MCF 10A (cell line): ENCODE measurements at regions not wholly inside any gene's neighbourhood (a gene's known extent, or its start where the extent isn't known, plus 50 kb on each side); places are given as distances from the start of the nearest gene placed in this dataset.

Experiments
- BruUV-seq: library from RNA; stranded (reverse); fragments of 400-500 nt; replicated peaks from 2 replicates; lab custom pipeline; 2021; lab: Mats Ljungman, UMichigan
- CTCF ChIA-PET: fragments of 300-600 bp; sonication (Branson Sonifier 250); formaldehyde crosslinking; extraction: SDS; loops from one replicate; lab custom pipeline; 2021; ENCODE audit warnings: antibody characterized with exemption, inconsistent platforms; lab: Yijun Ruan, JAX
- POLR2A ChIA-PET: fragments of 300-600, 350-650 bp; sonication (Branson Sonifier 250); formaldehyde crosslinking; extraction: SDS; loops from one replicate; lab custom pipeline; 2020; ENCODE audit warnings: antibody characterized with exemption, inconsistent platforms; lab: Yijun Ruan, JAX
- DNase-seq: peaks from one replicate; pipeline ENCODE4 v3.0.0-alpha.2; 2018; ENCODE audit not compliant: unreplicated experiment
- H3K27ac Mint-ChIP-seq: one replicate; pipeline ENCODE4 v1.8.0; 2022; ENCODE audit warnings: mild to moderate bottlenecking, low read depth, mixed read lengths; ENCODE audit not compliant: unreplicated experiment
- H3K27me3 Mint-ChIP-seq: one replicate; pipeline ENCODE4 v1.8.0; 2022; ENCODE audit warnings: mixed read lengths; ENCODE audit not compliant: insufficient read depth, unreplicated experiment
- H3K36me3 Mint-ChIP-seq: one replicate; pipeline ENCODE4 v1.8.0; 2022; ENCODE audit warnings: mild to moderate bottlenecking, moderate library complexity, mixed read lengths; ENCODE audit not compliant: insufficient read depth, unreplicated experiment
- H3K4me1 Mint-ChIP-seq: one replicate; pipeline ENCODE4 v1.8.0; 2022; ENCODE audit warnings: mixed read lengths; ENCODE audit not compliant: insufficient read depth, unreplicated experiment
- H3K4me3 Mint-ChIP-seq: one replicate; pipeline ENCODE4 v1.8.0; 2022; ENCODE audit warnings: mild to moderate bottlenecking, moderate library complexity, mixed read lengths; ENCODE audit not compliant: unreplicated experiment
- H3K9me3 Mint-ChIP-seq: one replicate; pipeline ENCODE4 v1.8.0; 2022; ENCODE audit warnings: mixed read lengths; ENCODE audit not compliant: unreplicated experiment
- intact Hi-C: fragments of 100-400 bp; cut with micrococcal nuclease; formaldehyde crosslinking; loops from 2 replicates; pipeline ENCODE4 v1.14.1; 2022
- TF ChIP-seq, protein P1 (sequence below): fragments of 200-600 bp; IDR thresholded peaks from one replicate; pipeline ENCODE4 v1.8.0; 2022; ENCODE audit warnings: antibody characterized with exemption, mild to moderate bottlenecking; ENCODE audit not compliant: unreplicated experiment

DNA sequence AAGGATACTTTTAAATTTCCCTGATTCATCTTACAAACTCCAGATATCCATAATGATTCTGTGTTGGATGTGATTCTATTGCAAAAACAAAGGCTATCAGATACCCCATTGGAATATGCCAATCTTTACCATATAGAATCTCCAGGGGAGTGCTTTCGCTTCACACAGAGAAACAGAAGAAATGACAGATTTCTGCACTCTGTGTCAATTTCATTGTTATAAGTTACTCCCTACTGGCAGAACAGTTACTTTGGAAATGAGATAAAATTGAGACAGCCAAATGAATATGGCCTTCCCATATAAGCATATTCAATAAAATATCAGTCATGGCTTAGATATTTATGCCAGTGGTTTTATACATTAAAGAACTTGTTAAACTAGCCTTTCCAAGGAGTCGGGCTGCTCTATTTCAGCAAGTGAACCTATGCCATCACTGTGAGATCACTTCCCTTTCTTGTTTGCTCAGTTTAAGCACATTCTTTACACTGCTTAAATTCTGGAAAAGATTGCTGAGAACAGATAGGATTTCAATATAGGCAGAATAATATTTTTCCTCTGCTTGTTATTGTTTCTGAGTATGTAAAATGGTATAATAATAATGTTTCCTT lies 127.5 kb upstream of the ANXA10 start:
- no peak overlapping the region for H3K27ac Mint-ChIP-seq
- no peak for DNase-seq

DNA sequence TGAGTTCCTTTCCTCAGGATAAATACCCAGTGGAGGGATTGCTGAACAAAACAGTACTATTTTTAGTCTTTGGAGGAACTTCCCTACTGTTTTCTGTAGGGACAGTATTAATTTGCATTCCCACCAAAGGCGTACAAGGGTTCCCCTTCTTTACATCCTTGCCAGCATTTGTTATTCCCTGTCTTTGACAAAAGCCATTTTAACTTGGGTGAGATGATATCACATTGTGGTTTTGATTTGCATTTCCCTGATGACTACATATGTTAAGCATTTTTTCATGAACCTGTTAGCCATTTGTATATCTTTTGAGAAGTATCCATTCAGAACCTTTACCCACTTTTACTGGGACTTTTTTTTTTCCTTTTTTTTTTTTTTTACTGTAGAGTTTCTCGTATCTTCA lies 126.2 kb upstream of the ANXA10 start:
- H3K9me3 Mint-ChIP-seq = peaks cover 13% of the 10 kb centered on the region
- no TSS peak for BruUV-seq
- no peak for DNase-seq
- intact Hi-C loops = no loop called here
- no peaks in the 10 kb centered on the region for H3K4me1 Mint-ChIP-seq
- no peak overlapping the region for H3K4me3 Mint-ChIP-seq
- CTCF ChIA-PET = no interaction called here
- no peaks in the 10 kb centered on the region for H3K36me3 Mint-ChIP-seq
- TF ChIP-seq, protein P1, sequence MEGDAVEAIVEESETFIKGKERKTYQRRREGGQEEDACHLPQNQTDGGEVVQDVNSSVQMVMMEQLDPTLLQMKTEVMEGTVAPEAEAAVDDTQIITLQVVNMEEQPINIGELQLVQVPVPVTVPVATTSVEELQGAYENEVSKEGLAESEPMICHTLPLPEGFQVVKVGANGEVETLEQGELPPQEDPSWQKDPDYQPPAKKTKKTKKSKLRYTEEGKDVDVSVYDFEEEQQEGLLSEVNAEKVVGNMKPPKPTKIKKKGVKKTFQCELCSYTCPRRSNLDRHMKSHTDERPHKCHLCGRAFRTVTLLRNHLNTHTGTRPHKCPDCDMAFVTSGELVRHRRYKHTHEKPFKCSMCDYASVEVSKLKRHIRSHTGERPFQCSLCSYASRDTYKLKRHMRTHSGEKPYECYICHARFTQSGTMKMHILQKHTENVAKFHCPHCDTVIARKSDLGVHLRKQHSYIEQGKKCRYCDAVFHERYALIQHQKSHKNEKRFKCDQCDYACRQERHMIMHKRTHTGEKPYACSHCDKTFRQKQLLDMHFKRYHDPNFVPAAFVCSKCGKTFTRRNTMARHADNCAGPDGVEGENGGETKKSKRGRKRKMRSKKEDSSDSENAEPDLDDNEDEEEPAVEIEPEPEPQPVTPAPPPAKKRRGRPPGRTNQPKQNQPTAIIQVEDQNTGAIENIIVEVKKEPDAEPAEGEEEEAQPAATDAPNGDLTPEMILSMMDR = no peak
- no peak overlapping the region for H3K27ac Mint-ChIP-seq
- H3K27me3 Mint-ChIP-seq = no peaks in the 10 kb centered on the region
- POLR2A ChIA-PET = no interaction called here

More for the DNA sequence above, 127.5 kb upstream of the ANXA10 start:
- BruUV-seq = no TSS peak
- ChIA-PET POLR2A (no interaction called here), CTCF (no interaction called here)
- intact Hi-C loops = no loop called here
- Mint-ChIP-seq H3K27me3 (no peaks in the 10 kb centered on the region), H3K9me3 (peaks cover 14% of the 10 kb centered on the region), H3K36me3 (no peaks in the 10 kb centered on the region), H3K4me3 (no peak overlapping the region), H3K4me1 (no peaks in the 10 kb centered on the region)
- TF ChIP-seq, protein P1 = no peak

DNA sequence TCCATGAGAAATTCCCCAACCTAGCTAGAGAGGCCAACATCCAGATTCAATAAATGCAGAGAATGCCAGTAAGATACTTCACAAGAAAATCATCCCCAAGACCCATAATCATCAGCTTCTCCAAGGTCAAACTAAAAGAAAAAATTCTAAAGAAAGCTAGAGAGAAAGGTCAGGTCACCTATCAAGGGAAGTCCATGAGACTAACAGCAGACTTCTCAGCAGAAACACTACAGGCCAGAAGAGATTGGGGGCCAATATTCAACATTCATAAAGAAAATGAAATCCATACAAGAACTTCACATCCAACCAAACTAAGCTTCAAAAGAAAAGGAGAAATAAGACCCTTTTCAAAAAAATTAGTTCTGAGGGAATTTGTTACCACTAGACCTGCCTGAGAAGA lies 118.8 kb upstream of the ANXA10 start:
- DNase-seq = no peak
- no TSS peak for BruUV-seq
- Mint-ChIP-seq H3K27me3 (no peaks in the 10 kb centered on the region), H3K9me3 (peaks cover 53% of the 10 kb centered on the region), H3K4me1 (no peaks in the 10 kb centered on the region), H3K4me3 (no peak overlapping the region), H3K27ac (no peak overlapping the region), H3K36me3 (no peaks in the 10 kb centered on the region)
- CTCF ChIA-PET = interaction anchor here (0.7 to 1.3 kb wide), 2 partner anchors 25 to 92 kb away, joined by 3 read pairs; no protein-coding TSS in a partner anchor
- intact Hi-C loops = no loop called here
- POLR2A ChIA-PET = no interaction called here
- TF ChIP-seq, protein P1 = no peak

DNA sequence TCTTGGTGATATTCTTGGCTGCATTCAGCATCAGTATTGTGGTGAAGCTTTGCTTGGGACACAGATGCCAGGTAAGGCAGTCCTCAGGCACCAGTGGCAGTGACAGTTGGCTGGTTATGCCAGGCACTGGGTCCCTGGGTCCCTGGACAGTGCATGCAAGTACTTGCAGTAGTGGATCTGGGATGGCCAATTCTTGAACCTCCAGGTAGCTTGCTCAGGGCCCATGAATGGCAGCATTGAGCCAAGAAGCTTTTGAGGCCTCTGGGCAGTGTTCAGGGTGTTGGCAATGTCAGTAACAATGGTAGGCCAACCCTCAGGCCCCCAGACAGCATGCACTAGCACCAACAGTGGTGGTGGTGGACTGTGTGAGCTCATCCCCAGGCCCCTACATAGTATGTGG lies 106.8 kb upstream of the ANXA10 start:
- Mint-ChIP-seq H3K27me3 (no peaks in the 10 kb centered on the region), H3K36me3 (no peaks in the 10 kb centered on the region), H3K4me3 (no peak overlapping the region), H3K9me3 (no peaks in the 10 kb centered on the region), H3K4me1 (no peaks in the 10 kb centered on the region), H3K27ac (no peak overlapping the region)
- BruUV-seq = no TSS peak
- DNase-seq = no peak
- TF ChIP-seq, protein P1 = no peak
- ChIA-PET CTCF (interaction anchor here (0.7 to 1.2 kb wide), 2 partner anchors 12 to 168 kb away, joined by 4 read pairs; no protein-coding TSS in a partner anchor), POLR2A (interaction anchor here (0.7 kb wide), 1 partner anchor 11 kb away, joined by 3 read pairs; no protein-coding TSS in a partner anchor)
- intact Hi-C loops = no loop called here
